Dedifferentiated amniotic fluid mesenchymal stem cell (primary cell): ENCODE measurements at regions not wholly inside any gene's neighbourhood (a gene's known extent, or its start where the extent isn't known, plus 50 kb on each side); places are given as distances from the start of the nearest gene placed in this dataset.

Experiments
- DNase-seq: peaks from one replicate; pipeline ENCODE4 v3.0.0-alpha.2; 2016; ENCODE audit errors: extremely low spot score

DNA sequence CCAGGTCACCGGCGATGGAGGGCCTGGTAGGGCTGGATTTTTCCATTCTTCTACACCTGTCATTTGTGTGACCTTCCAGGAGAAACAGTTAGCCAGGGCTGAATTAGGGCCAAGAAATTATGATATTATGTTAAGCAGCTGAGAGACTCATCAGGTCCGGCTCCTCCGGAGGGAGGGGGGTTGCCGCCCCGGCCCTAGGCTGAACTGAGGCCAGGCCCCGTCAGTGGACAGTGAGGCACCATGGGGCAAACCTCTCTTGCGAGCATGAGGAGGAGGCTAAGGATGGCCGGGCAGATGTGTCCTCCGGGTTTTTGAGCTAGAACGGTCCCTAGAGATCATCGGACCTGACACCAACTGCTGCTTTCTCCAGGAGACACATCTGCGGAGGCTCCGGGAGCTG, 150.1 kb downstream of the SOX11 start:
- DNase-seq = no peak

DNA sequence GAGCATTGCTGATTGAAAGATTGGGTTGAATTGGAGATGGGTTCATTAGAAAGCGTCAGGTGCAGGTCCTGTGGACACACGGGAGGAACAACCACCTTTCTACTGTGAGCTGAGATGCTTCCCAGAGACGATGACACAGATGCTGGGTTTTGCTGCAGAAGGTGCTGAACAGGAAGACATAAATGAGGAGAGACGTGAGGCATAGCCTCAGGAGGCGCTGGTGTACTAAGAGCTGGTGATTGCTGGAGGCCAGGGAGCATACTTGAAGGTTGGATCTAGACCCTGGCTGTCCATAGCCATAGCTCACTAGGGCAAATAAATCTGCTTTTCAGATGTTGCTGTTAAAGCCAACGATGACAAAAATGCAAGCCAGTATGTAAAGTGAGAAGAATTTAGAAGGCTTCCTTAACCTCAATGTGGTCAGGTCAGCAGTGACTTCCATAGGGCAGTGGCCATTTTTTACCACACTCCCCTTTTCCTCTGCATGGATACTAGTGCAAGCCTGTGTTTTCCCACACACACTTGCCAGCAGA, 153.7 kb downstream of the SOX11 start:
- DNase-seq = no peak

DNA sequence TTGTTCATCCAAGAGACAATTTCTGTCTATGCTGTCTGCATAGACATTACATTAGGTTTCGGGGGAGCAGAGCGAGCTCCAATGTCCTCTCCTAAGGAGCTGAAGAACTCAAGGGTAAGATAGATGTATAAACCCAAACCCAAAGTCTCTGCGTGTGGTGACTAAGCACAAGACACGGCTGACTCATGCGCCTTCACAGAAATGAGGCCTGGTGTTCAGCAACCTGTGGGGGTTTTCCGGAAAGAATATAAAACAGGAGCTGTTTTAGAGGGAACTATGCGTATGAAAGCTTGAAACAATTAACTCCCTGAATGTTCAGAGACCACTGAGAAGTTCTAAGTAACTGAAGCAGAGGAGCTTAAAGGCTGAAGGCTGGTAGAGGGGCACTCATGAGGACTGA, 154.7 kb downstream of the SOX11 start:
- no peak for DNase-seq

DNA sequence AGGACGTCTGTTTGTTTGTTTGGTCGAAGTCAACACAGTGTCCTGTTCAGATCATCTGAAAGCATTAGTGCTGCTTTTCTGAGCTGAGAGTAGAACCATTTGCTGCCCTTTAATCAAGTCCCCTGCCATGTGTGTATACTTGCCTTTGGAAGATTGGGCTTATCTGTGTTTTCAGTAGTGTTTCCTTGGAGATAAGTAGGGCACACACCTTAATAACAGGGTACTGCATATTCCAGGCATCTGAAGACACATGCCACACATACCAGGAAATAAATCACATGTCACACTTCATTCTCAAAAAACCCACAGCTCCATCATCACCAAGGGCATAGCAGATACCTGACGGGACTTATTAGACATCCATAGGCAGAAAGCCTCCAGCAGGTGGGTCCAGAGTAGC, 157.4 kb downstream of the SOX11 start:
- DNase-seq = no peak

DNA sequence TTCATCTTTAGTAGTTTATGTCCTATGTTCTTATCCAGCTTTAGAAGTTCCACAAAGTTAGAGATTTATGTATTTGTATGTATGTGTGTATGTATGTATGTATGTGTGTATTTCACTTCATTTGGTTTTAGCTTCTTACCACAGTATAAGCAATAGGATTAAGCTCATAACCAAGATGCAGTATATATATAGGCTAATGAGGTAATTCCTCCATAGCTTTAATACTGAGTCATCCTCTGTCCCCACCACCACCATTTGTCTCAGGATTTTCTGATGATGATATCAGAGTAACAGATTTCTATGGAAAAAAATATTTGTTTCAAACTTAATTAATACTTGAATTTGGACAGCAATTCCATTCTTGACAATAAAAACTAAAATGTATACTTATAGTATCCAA, 159.2 kb downstream of the SOX11 start:
- no peak for DNase-seq

DNA sequence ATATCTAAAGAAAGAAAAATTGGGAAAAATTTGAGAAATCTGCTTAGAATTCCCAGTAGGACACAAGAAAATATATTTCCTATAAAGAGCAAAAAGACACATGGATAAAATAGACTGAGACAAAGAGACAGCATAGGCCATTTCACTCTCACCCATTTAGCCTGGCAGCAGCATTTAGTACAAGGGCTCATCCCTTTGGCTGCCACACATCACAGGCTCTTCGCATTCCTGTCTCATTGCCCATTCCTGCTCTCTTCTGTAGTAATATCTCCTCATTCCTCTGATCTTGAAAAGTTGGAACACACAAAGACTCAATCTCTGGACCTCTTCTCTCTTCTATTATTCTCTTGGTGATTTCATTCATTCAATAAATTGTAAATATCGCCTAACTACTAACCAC, 162.6 kb downstream of the SOX11 start:
- DNase-seq = no peak

DNA sequence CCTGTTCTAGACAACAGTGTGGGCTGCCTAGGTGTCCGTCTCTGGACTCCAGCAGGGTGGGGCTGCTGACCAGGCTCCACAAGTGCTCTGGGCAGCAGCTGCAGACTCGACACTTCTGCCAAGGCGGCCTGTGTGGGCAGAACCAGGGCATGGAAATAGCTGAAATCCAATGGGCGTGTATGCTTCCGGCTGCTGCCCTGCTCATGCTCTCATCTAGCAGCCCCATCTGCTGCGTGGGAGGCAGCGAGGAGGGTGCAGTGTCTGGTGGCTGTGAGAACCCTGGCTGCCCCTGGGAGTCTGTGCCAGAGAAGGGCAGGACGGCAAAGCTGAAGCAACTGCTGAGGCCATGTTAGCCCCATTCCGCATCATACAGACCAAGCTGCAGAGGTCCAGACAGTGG, 174.9 kb downstream of the SOX11 start:
- DNase-seq = no peak

DNA sequence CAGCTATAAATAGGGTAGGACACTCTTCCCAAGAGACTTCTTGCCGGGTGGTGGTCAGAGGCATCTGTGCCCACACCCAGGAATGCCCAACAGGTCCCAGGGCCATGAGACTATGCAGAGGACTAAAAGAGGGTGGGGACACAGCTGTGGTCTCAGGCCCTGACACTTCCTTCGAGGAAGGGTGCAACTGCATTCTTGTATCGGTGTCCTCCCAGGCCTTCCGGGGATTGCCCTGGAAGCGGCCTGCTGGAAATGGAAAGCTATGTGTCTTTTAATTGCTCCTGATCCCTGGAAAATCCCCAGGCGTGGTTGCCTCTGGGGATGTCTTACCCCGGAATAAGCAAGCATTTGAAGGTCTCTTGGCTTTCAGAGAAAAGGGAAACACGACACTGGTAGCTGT, 176.7 kb downstream of the SOX11 start:
- no peak for DNase-seq

DNA sequence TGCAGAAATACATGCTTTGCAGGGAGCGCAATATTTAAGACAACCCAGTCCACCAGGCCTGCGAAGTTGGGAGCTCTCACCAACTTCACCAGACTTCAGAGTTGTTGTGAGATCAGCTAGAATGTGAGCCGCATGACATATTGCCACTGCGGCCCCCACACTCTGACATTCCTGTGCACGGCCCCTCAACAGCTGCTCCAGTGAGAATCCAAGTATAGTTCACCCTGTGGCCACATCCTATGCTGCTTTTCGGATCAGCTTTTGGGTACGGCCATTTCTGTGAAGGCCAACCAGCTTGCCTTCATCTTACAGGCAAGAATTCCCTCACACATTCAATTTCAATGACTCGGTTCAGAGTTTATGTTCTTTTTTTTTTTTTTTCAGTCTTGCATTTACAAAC, 177.8 kb downstream of the SOX11 start:
- DNase-seq = no peak

DNA sequence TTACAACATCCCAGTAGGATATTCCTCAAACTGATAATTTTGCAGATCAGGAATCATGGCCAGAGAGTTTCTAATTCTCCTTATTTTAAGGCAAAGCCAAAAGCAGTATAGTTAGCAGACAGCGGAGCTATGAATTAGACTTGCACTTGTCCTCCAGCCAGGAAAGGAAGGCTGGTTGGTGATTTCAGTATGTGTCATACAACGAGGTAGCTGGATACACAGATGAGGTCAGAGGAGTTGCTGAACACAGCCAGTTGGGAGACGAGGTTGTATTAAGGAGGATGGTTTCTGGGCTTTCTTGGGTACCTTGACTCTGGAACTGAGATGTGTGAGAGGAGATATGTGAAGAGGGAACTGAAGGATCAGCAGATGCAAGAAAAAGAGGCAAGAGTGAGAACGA, 185.2 kb downstream of the SOX11 start:
- no peak for DNase-seq

DNA sequence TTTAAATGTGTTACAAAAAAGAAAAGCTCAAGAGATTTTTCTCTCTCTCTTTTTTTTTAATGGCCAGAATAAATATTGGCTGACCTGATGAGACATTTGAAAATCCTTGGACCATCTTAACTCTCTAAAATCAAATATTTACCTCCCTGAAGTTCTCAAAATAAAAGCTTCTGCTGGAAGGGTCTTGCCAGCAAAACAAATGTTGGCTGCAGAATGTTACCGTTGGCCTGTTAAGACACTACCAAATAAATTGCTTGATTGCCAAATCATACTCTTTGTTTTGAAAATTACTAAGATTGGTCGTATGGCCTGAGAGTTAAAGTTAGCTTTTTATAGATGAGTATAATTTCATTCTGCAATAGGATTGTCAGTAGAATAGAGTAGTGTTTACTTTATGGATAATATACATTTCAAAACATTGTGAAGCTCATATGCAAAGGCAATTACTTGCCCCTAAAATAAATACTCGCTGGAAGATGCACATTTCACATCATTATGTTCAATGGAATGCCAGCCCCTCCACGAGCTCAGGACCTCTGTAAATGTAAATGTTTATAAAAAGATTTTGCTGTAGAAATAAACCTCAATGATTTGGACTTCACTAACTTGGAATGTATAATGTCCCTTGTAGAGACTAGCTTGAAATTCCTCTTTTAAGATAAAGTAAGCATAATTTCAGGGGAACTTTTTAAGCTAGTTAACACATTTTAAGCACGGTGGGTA, 193.4 kb downstream of the SOX11 start:
- no peak for DNase-seq

DNA sequence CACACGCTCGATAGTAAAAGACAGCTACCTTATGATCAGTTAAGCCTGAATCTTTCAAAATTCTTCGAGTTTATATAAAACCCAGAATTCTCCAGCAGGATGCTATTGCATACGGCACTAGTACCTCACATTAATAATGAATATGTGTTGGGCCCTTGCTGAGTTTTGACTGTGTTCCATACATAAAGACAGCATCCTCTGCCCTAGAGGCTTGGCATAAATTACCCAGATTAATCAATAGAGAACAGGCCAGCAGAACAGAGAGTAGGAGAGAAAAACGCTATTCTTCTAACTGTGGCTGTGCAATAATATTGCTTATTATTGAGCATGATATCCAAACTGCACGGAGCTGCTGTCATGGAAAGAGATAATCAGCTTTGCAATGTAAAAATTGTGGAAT, 194.3 kb downstream of the SOX11 start:
- DNase-seq = no peak

DNA sequence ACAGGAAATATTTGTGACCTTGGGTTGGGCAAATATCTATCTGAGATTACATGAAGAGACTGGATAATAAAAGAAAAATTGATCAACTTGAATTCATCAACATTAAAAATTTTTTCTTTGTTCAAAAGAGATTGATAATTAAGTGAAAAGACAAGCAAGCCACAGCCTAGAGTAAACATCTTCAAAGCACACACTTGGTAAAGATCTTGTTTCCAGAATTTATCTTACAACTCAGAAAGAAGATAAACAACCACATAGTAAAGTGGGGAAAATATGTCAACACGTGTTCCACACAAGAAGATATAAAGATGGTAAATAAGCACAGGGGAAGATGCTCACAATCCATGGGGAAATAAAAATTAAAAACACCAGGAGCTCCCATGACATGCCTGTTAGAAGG, 195.9 kb downstream of the SOX11 start:
- no peak for DNase-seq

DNA sequence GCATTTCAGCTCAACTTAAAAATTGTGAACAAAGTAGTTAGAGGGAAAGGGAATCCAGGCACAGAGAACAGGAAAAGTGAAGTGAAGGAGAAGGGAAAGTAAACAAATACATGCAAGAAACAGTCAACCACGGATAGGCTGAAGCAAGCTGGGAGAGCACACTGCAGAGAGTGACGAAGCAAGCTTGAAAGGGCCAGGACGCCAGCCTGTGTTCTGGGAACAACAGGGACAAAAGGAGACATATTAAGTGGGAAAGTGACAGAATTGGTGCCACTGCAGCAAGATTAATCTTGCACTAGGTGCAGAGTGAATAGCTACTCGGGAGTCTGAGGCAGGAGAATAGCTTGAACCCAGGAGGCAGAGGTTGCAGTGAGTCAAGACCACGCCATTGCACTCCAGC, 197.3 kb downstream of the SOX11 start:
- no peak for DNase-seq

DNA sequence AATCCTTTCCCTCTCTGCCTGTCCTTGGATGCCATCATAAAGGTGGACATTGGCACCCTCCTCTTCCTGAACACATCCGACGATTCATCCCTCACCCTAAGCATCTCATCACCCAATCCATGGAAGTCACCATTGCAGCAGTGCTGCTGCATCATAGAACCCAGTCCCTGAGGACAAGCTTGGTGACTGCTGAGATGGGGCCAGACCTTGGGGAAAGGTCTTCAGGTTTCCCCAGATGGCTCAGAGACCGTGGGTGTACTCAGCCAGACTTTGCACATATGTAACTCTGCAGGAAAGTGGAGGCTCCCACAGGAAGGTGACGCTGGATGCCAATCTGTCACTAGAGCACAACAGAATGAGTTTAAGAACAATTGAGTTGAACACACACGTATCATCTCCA, 202.2 kb downstream of the SOX11 start:
- no peak for DNase-seq

DNA sequence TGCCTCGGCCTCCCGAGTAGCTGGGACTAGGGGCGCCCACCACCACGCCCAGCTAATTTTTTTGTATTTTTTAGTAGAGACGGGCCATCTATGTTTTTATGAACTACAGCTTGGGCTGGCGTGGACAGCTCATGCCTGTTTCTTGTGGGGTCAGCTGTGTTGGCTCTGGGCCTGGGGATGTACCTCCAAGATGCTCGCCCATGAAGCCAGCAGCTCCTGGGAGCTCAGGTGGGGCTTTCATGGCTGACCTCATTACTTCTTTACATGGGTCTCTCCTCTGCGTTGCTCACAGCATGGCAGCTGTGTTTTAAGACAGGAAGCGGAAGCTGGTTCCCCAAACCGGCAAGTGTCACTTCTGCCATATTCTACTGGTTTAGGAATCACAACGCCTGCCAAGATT, 203.1 kb downstream of the SOX11 start:
- no peak for DNase-seq

DNA sequence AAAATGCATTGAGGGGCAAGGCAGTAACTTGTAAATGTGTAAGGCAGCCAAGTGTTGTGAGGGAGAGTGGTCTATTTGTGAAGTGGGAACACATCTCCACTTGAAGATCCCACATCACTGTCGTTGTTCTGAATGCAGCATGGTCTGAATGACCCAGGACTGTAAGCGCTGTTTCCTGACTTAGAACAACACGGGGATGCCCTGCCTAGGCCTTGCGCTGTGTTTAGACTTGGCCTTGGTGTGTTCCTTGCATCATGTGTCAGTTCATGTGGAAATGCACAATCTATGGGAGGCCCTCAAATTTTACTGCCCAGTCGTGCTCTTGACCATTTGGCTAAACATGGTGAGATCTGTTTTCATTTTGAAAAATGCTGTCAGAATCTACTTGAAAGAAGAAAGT, 205.1 kb downstream of the SOX11 start:
- no peak for DNase-seq

DNA sequence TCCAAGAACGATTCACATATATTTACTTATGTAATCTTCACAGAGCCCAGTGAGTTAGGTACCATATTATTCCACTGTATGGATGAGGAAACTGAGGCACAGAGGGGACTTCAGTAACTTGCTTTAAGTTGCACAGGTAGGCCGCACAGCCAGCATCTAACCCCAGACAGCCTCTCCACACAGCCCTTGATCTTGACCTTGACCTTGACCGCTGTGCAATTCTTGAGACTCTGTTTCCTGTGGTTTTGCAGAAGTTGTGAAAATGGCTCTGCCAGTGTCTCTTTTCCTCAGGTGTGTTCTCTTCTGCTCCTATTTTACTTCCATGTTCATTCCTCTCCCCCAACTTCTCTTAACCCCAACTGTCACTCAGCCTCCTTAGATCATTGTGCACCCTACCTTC, 206.5 kb downstream of the SOX11 start:
- DNase-seq = no peak

DNA sequence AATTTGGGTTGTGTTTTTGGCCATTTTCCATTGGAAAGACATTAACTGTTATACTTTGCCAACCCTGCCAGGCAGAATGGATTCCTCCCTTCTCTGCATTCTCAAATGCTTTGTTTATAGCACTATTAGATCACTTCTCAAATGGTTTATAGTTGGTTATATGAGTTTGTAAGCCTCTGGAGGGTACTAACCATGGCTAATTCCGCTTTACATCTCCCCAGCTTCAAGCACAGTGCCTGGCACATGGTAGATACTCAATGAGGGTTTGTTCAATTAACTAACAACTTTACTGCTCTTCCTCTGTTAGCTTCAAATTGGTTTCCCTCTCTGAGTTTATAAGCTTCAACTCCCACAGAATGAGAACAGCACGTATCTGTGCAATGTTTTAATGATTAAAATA, 213.5 kb downstream of the SOX11 start:
- DNase-seq = no peak

DNA sequence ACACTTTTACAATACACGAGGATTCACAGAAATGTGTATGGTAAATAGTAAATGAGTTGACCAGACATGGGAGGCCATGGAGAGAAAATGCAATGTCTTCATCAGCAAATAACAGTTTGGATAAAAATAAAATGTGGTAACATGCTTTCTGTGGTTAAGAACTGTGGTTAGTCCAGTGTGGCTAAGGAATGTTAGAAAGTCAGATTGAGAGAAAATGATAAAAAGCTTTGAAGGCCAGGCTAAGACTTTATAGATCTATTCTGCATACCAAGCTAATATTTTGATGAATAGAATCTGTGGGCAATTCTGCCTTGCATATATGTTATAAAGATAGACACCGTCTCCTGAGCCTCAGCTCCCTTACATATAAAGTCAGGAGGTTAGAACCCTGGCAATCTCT, 215.9 kb downstream of the SOX11 start:
- no peak for DNase-seq

DNA sequence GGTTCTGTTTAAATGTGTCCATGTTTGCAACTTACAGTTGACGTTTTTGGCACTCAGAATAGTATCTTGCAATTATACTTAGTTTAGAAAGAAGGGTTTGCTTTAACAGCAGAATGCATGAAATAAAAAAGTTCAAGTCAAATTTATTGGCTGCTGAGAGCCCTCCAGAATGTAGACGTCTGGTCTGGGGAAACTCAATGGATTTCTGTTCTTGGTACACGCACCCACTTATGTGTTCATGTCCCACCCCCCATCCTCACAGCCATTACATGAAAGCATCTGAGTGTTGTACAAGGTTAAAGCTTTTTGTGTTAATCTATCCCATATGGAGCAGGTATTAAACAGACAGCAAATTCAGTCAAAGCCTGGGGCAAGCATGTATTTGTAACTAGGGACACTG, 219.5 kb downstream of the SOX11 start:
- no peak for DNase-seq

DNA sequence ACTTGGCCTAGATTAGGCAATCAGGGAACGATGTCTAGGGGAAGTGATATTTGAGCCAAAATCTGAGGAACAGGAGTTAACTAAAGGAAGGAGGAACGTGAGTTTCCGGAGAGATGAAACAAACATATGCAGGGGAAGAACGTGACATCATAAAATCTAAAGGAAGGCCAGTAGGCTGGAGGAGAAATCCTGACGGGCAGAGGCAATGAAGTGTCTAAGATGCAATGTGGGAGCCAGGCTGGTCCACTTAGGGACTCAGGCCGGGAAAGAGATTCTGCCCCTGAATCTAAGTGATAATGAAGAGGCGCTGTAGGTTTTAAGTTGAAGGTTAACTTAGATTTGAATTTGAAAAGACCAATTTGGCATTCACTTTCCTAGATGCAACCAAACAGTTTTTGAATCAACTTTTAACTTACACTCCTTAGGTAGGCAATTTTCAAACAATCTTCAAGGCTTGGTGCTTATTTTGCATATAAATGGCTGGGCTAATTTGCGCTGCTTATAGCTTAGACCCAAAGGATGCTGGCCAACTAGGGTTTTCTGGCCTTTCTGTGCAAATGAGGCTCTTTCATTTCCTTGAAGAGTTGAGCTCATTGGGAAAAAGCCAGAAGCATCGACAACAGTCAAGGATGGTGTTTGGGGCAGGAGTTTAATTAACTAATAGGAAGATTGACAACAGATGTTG, 221.7 kb downstream of the SOX11 start:
- DNase-seq = no peak

DNA sequence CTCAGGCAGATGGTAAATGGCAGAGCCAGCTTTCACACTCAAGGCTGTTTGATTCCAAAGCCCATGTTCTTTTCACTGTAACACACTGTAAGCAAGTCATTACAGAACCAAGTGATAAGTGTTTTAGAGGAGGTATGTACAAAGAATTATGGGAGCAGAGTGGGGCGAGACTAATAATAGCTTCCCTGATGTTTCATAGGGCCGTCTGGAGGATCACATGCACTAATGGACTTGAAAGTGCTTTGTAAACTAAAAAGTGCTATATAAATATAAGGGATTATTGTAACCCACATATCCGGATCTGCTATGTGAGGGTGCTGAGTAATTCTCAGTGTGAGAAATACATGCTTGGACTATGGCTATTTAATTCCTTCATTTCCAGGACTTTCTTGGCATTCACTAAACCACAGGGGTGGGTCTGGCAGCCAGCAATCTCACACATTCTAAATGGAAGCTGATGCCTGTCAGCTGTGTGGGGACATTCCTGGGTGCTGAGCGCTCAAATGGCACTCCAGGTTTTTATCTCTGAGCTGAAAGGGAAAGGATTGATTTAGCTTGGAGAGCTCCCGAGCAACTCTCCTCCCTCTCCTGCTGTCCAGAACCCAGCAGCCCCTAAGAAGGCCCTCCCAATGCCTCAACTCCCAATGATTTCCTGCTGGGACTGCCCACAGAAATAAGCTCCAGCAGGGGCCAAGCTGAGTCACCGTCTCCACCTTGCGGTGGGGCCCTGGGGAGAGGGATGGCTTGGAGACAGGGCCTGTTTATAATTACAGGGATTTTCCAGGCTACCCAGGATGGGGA, 222.8 kb downstream of the SOX11 start:
- peak; percentile 64 for DNase-seq
